ENCODE measurements at regions not wholly inside any gene's neighbourhood (a gene's known extent, or its start where the extent isn't known, plus 50 kb on each side); places are given as distances from the start of the nearest gene placed in this dataset.

DNA sequence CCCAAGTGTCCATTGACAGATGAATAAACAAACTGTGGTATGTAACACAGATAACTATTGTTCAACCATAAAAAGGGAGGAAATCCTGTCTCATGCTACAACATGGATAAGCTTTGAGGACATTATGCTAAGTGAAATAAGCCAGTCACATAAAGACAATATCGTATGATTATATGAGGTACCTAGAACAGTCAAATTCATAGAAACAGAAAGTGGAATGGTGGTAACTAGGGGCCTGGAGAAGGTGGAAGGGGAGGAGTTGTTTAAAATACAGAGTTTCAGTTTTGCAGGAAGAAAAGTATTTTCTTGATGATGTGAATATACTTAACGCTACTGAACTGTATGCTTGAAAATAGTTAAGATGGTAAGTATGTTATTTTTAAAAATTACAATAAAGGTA, 304.6 kb upstream of the CXCR4 start:
- TF ChIP-seq, protein P1, sequence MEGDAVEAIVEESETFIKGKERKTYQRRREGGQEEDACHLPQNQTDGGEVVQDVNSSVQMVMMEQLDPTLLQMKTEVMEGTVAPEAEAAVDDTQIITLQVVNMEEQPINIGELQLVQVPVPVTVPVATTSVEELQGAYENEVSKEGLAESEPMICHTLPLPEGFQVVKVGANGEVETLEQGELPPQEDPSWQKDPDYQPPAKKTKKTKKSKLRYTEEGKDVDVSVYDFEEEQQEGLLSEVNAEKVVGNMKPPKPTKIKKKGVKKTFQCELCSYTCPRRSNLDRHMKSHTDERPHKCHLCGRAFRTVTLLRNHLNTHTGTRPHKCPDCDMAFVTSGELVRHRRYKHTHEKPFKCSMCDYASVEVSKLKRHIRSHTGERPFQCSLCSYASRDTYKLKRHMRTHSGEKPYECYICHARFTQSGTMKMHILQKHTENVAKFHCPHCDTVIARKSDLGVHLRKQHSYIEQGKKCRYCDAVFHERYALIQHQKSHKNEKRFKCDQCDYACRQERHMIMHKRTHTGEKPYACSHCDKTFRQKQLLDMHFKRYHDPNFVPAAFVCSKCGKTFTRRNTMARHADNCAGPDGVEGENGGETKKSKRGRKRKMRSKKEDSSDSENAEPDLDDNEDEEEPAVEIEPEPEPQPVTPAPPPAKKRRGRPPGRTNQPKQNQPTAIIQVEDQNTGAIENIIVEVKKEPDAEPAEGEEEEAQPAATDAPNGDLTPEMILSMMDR (IDR thresholded peaks at IDR 0.05) = no peak
- TF ChIP-seq POLR2A (IDR thresholded peaks at IDR 0.05) = no peak

Data from gastroesophageal sphincter (tissue), 3 donors.